ENCODE measurements at regions not wholly inside any gene's neighbourhood (a gene's known extent, or its start where the extent isn't known, plus 50 kb on each side); places are given as distances from the start of the nearest gene placed in this dataset.

DNA sequence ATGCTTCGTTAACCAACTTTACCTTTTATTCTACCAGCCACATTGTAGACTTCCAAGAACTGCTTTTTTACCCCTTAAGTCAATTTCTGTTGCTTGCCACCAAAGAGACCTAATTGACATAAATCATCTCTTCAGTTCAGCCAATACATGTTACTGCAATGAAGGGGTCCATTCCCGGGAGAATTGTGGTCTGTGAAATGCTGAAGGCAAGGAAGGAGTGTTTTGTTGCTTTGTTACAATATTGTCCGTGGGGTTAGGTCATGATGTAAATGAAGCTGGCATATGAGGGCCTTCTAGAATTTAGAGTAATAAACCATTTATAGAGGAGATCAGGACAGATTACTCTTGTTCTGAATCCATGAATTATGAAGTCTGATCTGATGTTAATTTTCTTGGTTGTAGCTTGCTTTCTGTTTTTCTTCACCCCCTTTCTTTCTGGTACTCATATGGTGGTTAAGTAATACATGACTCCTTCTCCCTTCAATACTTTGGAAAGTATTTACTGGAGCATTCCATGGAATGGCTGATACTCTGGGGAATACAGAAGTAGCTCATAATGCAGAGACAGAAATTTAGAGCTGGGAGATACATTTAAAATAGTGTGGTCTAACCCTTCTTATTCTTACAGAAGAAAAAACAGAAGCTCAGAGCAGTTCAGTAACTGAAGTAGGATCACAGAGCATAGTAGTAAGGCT lies 297.0 kb upstream of the CLINT1 start:
- TF ChIP-seq, protein P1, sequence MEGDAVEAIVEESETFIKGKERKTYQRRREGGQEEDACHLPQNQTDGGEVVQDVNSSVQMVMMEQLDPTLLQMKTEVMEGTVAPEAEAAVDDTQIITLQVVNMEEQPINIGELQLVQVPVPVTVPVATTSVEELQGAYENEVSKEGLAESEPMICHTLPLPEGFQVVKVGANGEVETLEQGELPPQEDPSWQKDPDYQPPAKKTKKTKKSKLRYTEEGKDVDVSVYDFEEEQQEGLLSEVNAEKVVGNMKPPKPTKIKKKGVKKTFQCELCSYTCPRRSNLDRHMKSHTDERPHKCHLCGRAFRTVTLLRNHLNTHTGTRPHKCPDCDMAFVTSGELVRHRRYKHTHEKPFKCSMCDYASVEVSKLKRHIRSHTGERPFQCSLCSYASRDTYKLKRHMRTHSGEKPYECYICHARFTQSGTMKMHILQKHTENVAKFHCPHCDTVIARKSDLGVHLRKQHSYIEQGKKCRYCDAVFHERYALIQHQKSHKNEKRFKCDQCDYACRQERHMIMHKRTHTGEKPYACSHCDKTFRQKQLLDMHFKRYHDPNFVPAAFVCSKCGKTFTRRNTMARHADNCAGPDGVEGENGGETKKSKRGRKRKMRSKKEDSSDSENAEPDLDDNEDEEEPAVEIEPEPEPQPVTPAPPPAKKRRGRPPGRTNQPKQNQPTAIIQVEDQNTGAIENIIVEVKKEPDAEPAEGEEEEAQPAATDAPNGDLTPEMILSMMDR (IDR thresholded peaks at IDR 0.05) = no peak
- TF ChIP-seq POLR2A (IDR thresholded peaks at IDR 0.05) = no peak
